Mammary epithelial cell (primary cell): ENCODE measurements at regions not wholly inside any gene's neighbourhood (a gene's known extent, or its start where the extent isn't known, plus 50 kb on each side); places are given as distances from the start of the nearest gene placed in this dataset.

Source experiments
- CTCF ChIP-seq, 2 donors: IDR thresholded peaks in 1 of 2; conservative IDR thresholded peaks in 1 of 2; 2 replicates each; pipeline ENCODE4 v1.5.1; 2011 to 2012; ENCODE audit warnings: inconsistent platforms in 2 of 2, low read length in 2 of 2, mild to moderate bottlenecking in 2 of 2, control low read depth in 1 of 2, low read depth in 1 of 2; ENCODE audit not compliant: insufficient read depth in 1 of 2; ENCODE audit errors: extremely low read depth in 1 of 2
- EZH2 ChIP-seq: IDR thresholded peaks from 2 replicates; pipeline ENCODE4 v1.6.1; 2012; ENCODE audit warnings: low read length, inconsistent platforms, borderline replicate concordance

DNA sequence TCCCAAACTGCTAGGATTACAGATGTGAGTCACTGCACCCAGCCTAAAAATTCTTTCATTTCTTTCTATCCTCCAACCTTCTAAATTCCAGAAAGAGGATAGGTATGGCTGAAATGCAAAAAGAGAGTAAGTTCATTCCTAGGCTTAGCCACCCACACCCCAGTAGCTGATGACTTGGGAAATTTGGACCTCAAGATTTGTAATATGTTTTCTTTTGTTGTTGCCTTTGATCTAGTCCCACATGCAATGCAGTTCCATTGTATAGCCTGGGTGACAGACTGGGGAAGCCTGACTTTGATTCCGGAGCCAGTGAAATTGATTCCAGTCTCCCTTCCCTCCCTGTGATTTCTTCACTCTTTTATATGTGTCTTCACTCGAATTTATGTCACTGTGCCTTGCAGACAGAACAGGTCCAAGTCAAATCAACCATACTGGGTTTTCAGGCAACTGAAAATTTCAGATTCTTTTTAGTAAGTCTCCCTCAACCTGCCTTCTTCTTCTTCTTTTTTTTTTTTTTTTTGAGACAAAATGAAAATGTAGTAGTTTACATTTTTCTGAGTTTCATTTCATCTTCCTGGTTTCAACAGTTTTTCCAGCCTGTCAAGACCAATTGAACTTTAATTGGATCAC lies 176.2 kb upstream of the RBPJ start:
- TF ChIP-seq CTCF (conservative IDR thresholded peaks at IDR 0.05 in 1 of 2, IDR thresholded peaks at IDR 0.05 in 1 of 2; ENCODE audit: extremely low read depth in 1 of 2, insufficient read depth in 1 of 2, low read depth in 1 of 2, low read length in 2 of 2) (no peak), EZH2 (no peak)
